GM23338 (cell line): ENCODE measurements at regions not wholly inside any gene's neighbourhood (a gene's known extent, or its start where the extent isn't known, plus 50 kb on each side); places are given as distances from the start of the nearest gene placed in this dataset.

Experiments
- ATAC-seq: fragments of 200-7000 bp; cut with Tn5 transposase; 3 replicates; pipeline ENCODE4 v1.9.1; 2020
- DNase-seq: peaks from one replicate; pipeline ENCODE4 v3.0.0-alpha.2; 2015; ENCODE audit warnings: low spot score
- H2AFZ ChIP-seq: fragments of 200-600 bp; sonication (generic); 2 replicates; pipeline ENCODE4 v1.8.0; 2016; ENCODE audit warnings: antibody characterized with exemption, mild to moderate bottlenecking, moderate library complexity
- H3F3A ChIP-seq: fragments of 200-600 bp; sonication (generic); replicated peaks from 2 replicates; pipeline ENCODE4 v1.8.0; 2017; ENCODE audit warnings: antibody characterized with exemption, mixed run types, low read depth
- H3K27ac ChIP-seq: fragments of 200-600 bp; sonication (generic); 2 replicates; pipeline ENCODE4 v1.6.1; 2016; ENCODE audit warnings: low read depth
- H3K27me3 ChIP-seq: fragments of 200-600 bp; sonication (generic); 2 replicates; pipeline ENCODE4 v1.8.0; 2016; ENCODE audit warnings: mild to moderate bottlenecking, mixed run types, moderate library complexity; ENCODE audit not compliant: insufficient read depth
- H3K36me3 ChIP-seq: fragments of 200-600 bp; sonication (generic); 2 replicates; pipeline ENCODE4 v1.8.0; 2016; ENCODE audit warnings: mild to moderate bottlenecking; ENCODE audit not compliant: insufficient read depth
- H3K4me1 ChIP-seq: fragments of 200-600 bp; sonication (generic); 2 replicates; pipeline ENCODE4 v1.8.0; 2016; ENCODE audit warnings: mild to moderate bottlenecking, moderate library complexity; ENCODE audit not compliant: insufficient read depth
- H3K4me2 ChIP-seq: fragments of 200-600 bp; sonication (generic); 2 replicates; pipeline ENCODE4 v1.7.1; 2017; ENCODE audit warnings: mixed run types
- H3K4me3 ChIP-seq: fragments of 200-600 bp; sonication (generic); 2 replicates; pipeline ENCODE4 v1.6.1; 2016; ENCODE audit warnings: mixed run types
- H3K79me2 ChIP-seq: fragments of 200-600 bp; sonication (generic); replicated peaks from 2 replicates; pipeline ENCODE4 v1.8.0; 2017; ENCODE audit warnings: mild to moderate bottlenecking; ENCODE audit not compliant: insufficient read depth
- H3K9me2 ChIP-seq: fragments of 200-600 bp; sonication (generic); 2 replicates; pipeline ENCODE4 v1.8.0; 2017; ENCODE audit not compliant: insufficient read depth
- H4K20me1 ChIP-seq: fragments of 200-600 bp; sonication (generic); replicated peaks from 2 replicates; pipeline ENCODE4 v1.8.0; 2017; ENCODE audit warnings: mild to moderate bottlenecking; ENCODE audit not compliant: insufficient read depth
- H3K27ac Mint-ChIP-seq: 2 replicates; pipeline ENCODE4 v1.8.0; 2020; ENCODE audit warnings: inconsistent platforms, mild to moderate bottlenecking, moderate library complexity, mixed read lengths
- H3K27me3 Mint-ChIP-seq: 3 replicates; pipeline ENCODE4 v1.8.0; 2022; ENCODE audit warnings: low read depth, mild to moderate bottlenecking, moderate library complexity, mixed read lengths, inconsistent platforms; ENCODE audit not compliant: insufficient read depth, poor library complexity
- H3K36me3 Mint-ChIP-seq: 3 replicates; pipeline ENCODE4 v1.8.0; 2021; ENCODE audit warnings: low read depth, mild to moderate bottlenecking, inconsistent platforms, moderate library complexity, mixed read lengths
- H3K4me1 Mint-ChIP-seq: 3 replicates; pipeline ENCODE4 v1.8.0; 2020; ENCODE audit warnings: mild to moderate bottlenecking, inconsistent platforms, mixed read lengths
- H3K4me3 Mint-ChIP-seq: 3 replicates; pipeline ENCODE4 v1.8.0; 2021; ENCODE audit warnings: moderate library complexity, mild to moderate bottlenecking, inconsistent platforms, mixed read lengths
- H3K9me3 Mint-ChIP-seq: 3 replicates; pipeline ENCODE4 v1.8.0; 2020; ENCODE audit warnings: moderate library complexity, mild to moderate bottlenecking, inconsistent platforms, mixed read lengths
- CREB1 ChIP-seq: fragments of 250-450 bp; sonication (Bioruptor Pico); IDR thresholded peaks from 2 replicates; pipeline ENCODE4 v1.5.0; 2020; ENCODE audit warnings: low read depth, mild to moderate bottlenecking, moderate library complexity
- EZH2 ChIP-seq: fragments of 200-600 bp; sonication (generic); IDR thresholded peaks from one replicate; pipeline ENCODE4 v1.8.0; 2017; ENCODE audit warnings: antibody characterized with exemption, mild to moderate bottlenecking, low read depth; ENCODE audit not compliant: unreplicated experiment
- EZH2phosphoT487 ChIP-seq: fragments of 200-600 bp; sonication (generic); IDR thresholded peaks from one replicate; pipeline ENCODE4 v1.8.1; 2018; ENCODE audit warnings: antibody characterized with exemption; ENCODE audit not compliant: unreplicated experiment
- JUNB ChIP-seq: IDR thresholded peaks from one replicate; pipeline ENCODE4 v1.6.1; 2016; ENCODE audit warnings: antibody characterized with exemption; ENCODE audit not compliant: unreplicated experiment
- NANOG ChIP-seq: IDR thresholded peaks from 2 replicates; pipeline ENCODE4 v1.6.1; 2016; ENCODE audit warnings: antibody characterized with exemption, borderline replicate concordance
- STAT1 ChIP-seq: IDR thresholded peaks from one replicate; pipeline ENCODE4 v1.6.1; 2016; ENCODE audit warnings: antibody characterized with exemption; ENCODE audit not compliant: unreplicated experiment
- ZNF114 ChIP-seq: fragments of 250-450 bp; sonication (Bioruptor Pico); IDR thresholded peaks from 2 replicates; pipeline ENCODE4 v1.5.0; 2020; ENCODE audit warnings: mild to moderate bottlenecking, moderate library complexity
- ZNF331 ChIP-seq: fragments of 250-450 bp; sonication (Bioruptor Pico); IDR thresholded peaks from 2 replicates; pipeline ENCODE4 v1.5.0; 2020; ENCODE audit warnings: low read depth, mild to moderate bottlenecking, moderate library complexity
- TF ChIP-seq, protein P1 (sequence below): IDR thresholded peaks from 2 replicates; pipeline ENCODE4 v1.6.1; 2016; ENCODE audit warnings: antibody characterized with exemption
- TF ChIP-seq, protein P2 (sequence below), 2 experiments: fragments of 200-600 bp in 1 of 2; sonication (generic) in 1 of 2; conservative IDR thresholded peaks; 2 replicates each; pipeline versions ENCODE4 v1.5.1 to v1.6.1; 2016 to 2017; ENCODE audit warnings: antibody characterized with exemption in 2 of 2, low read depth in 2 of 2, mild to moderate bottlenecking in 2 of 2, moderate library complexity in 1 of 2
- TF ChIP-seq, protein P3 (sequence below): IDR thresholded peaks from one replicate; pipeline ENCODE4 v1.6.1; 2018; ENCODE audit warnings: antibody characterized with exemption; ENCODE audit not compliant: unreplicated experiment

DNA sequence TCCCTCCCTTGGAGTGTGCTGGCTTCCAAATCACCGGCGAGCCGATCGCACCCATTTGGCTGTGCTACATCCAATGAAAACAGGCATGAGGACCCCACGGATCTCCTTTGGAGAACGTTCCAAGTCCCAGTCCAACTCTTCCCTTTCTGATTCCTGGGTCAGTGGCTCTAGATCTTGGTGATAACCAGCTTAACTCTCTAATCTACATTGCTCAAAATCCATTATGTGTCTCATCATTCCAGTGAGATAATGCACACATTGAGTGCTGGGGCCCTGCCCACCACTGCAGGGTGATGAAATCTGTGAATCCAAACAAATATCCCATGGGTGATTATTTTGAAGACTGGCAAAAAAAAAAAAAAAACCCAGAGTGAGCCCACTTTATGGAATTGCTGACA is 232.7 kb upstream of the COPS8 start:
- H3K4me1 ChIP-seq: peaks cover 30% of the 10 kb centered on the region
- H4K20me1 ChIP-seq: no peaks in the 10 kb centered on the region
- no peak for TF ChIP-seq ZNF331 (CRISPR knock-in tag)
- no peak for TF ChIP-seq EZH2phosphoT487
- no peak overlapping the region for H2AFZ ChIP-seq
- H3K27ac Mint-ChIP-seq: no peak overlapping the region
- H3K27me3 ChIP-seq: no peaks in the 10 kb centered on the region
- H3K79me2 ChIP-seq: no peaks in the 10 kb centered on the region
- peaks cover 23% of the 10 kb centered on the region for H3K27me3 Mint-ChIP-seq
- peaks cover 13% of the 10 kb centered on the region for H3K36me3 Mint-ChIP-seq
- peaks cover 4% of the 10 kb centered on the region; the same call in 1 of the 2 replicates for H3K9me2 ChIP-seq
- no peaks in the 10 kb centered on the region for H3K36me3 ChIP-seq
- no peak overlapping the region for H3K4me3 Mint-ChIP-seq
- H3K4me3 ChIP-seq: no peak overlapping the region
- peaks cover 18% of the 10 kb centered on the region; the same call in 2 of the 3 replicates for H3K9me3 Mint-ChIP-seq
- H3K4me1 Mint-ChIP-seq: peaks cover 50% of the 10 kb centered on the region
- ATAC-seq (no peak), DNase-seq (no peak)
- no peak overlapping the region for H3K27ac ChIP-seq
- H3K4me2 ChIP-seq: no peak overlapping the region
- H3F3A ChIP-seq: no peaks in the 10 kb centered on the region

DNA sequence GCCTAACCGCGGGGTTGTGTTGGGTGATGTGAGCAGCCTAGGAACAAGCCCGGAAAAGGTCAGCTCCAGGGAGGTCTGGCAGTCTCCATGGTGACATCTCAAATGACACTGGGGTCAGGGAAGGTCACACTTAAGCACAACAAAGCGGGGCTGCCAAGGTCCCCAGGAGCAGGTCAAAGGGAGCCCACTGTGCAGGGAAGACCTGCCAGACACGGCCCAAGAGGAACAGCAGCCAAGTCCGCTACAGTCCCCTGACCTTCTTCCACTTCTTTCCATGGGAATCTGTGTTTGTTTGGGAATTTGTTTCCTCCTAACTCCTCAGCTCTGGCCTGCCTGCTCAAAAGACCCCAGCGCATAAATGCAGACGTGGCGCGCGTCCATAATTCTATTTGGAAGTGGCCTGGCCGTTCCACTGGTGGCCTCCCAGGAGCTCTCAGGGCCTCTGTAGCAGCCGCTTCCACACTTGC is 232.1 kb upstream of the COPS8 start:
- H3K4me1 Mint-ChIP-seq: peaks cover 48% of the 10 kb centered on the region
- peaks cover 13% of the 10 kb centered on the region for H3K36me3 Mint-ChIP-seq
- no peaks in the 10 kb centered on the region for H3F3A ChIP-seq
- TF ChIP-seq, protein P1, sequence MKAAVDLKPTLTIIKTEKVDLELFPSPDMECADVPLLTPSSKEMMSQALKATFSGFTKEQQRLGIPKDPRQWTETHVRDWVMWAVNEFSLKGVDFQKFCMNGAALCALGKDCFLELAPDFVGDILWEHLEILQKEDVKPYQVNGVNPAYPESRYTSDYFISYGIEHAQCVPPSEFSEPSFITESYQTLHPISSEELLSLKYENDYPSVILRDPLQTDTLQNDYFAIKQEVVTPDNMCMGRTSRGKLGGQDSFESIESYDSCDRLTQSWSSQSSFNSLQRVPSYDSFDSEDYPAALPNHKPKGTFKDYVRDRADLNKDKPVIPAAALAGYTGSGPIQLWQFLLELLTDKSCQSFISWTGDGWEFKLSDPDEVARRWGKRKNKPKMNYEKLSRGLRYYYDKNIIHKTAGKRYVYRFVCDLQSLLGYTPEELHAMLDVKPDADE: no peak
- TF ChIP-seq EZH2phosphoT487 (no peak), EZH2 (no peak), NANOG (no peak), ZNF114 (CRISPR knock-in tag) (no peak), CREB1 (CRISPR knock-in tag) (no peak), JUNB (no peak), STAT1 (no peak), ZNF331 (CRISPR knock-in tag) (no peak)
- TF ChIP-seq, protein P2, sequence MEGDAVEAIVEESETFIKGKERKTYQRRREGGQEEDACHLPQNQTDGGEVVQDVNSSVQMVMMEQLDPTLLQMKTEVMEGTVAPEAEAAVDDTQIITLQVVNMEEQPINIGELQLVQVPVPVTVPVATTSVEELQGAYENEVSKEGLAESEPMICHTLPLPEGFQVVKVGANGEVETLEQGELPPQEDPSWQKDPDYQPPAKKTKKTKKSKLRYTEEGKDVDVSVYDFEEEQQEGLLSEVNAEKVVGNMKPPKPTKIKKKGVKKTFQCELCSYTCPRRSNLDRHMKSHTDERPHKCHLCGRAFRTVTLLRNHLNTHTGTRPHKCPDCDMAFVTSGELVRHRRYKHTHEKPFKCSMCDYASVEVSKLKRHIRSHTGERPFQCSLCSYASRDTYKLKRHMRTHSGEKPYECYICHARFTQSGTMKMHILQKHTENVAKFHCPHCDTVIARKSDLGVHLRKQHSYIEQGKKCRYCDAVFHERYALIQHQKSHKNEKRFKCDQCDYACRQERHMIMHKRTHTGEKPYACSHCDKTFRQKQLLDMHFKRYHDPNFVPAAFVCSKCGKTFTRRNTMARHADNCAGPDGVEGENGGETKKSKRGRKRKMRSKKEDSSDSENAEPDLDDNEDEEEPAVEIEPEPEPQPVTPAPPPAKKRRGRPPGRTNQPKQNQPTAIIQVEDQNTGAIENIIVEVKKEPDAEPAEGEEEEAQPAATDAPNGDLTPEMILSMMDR (conservative IDR thresholded peaks at IDR 0.05; ENCODE audit: low read depth in 2 of 2): no peak
- TF ChIP-seq, protein P3, sequence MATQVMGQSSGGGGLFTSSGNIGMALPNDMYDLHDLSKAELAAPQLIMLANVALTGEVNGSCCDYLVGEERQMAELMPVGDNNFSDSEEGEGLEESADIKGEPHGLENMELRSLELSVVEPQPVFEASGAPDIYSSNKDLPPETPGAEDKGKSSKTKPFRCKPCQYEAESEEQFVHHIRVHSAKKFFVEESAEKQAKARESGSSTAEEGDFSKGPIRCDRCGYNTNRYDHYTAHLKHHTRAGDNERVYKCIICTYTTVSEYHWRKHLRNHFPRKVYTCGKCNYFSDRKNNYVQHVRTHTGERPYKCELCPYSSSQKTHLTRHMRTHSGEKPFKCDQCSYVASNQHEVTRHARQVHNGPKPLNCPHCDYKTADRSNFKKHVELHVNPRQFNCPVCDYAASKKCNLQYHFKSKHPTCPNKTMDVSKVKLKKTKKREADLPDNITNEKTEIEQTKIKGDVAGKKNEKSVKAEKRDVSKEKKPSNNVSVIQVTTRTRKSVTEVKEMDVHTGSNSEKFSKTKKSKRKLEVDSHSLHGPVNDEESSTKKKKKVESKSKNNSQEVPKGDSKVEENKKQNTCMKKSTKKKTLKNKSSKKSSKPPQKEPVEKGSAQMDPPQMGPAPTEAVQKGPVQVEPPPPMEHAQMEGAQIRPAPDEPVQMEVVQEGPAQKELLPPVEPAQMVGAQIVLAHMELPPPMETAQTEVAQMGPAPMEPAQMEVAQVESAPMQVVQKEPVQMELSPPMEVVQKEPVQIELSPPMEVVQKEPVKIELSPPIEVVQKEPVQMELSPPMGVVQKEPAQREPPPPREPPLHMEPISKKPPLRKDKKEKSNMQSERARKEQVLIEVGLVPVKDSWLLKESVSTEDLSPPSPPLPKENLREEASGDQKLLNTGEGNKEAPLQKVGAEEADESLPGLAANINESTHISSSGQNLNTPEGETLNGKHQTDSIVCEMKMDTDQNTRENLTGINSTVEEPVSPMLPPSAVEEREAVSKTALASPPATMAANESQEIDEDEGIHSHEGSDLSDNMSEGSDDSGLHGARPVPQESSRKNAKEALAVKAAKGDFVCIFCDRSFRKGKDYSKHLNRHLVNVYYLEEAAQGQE: no peak

More for the DNA sequence above, 232.1 kb upstream of the COPS8 start:
- DNase-seq (no peak), ATAC-seq (peak; percentile 12; the same call in 2 of the 3 replicates)
- H3K27me3 Mint-ChIP-seq: peaks cover 24% of the 10 kb centered on the region
- no peaks in the 10 kb centered on the region for H3K36me3 ChIP-seq
- H3K9me2 ChIP-seq: peaks cover 4% of the 10 kb centered on the region; the same call in 1 of the 2 replicates
- H3K27me3 ChIP-seq: no peaks in the 10 kb centered on the region
- no peak overlapping the region for H3K27ac ChIP-seq
- no peak overlapping the region for H2AFZ ChIP-seq
- H3K4me3 Mint-ChIP-seq: no peak overlapping the region
- no peaks in the 10 kb centered on the region for H3K79me2 ChIP-seq
- no peaks in the 10 kb centered on the region for H4K20me1 ChIP-seq
- no peak overlapping the region for H3K27ac Mint-ChIP-seq
- peaks cover 21% of the 10 kb centered on the region; the same call in 2 of the 3 replicates for H3K9me3 Mint-ChIP-seq
- no peak overlapping the region for H3K4me2 ChIP-seq
- H3K4me1 ChIP-seq: peaks cover 29% of the 10 kb centered on the region
- no peak overlapping the region for H3K4me3 ChIP-seq
